CD4-positive, CD25-positive, alpha-beta regulatory T cell (primary cell): ENCODE measurements at regions not wholly inside any gene's neighbourhood (a gene's known extent, or its start where the extent isn't known, plus 50 kb on each side); places are given as distances from the start of the nearest gene placed in this dataset.
"Not testable (repeated sequence)": the region's sequence is repeated elsewhere in the genome, so short reads cannot be mapped to it uniquely, and the experiment has no call there.

Experiments used
- ATAC-seq, 2 donors: fragments of 150-1000 bp; cut with Tn5 transposase; one replicate each; pipeline ENCODE4 v1.10.0; 2021; ENCODE audit warnings: low read depth in 2 of 2, moderate number of reproducible peaks in 2 of 2, moderate library complexity in 1 of 2
- DNase-seq, 3 donors: peaks; one replicate each; pipeline versions ENCODE4 v3.0.0 to v3.0.0-alpha.2; 2012 to 2022; ENCODE audit warnings: mixed read lengths in 1 of 3
- H3K27ac ChIP-seq: one replicate; pipeline ENCODE4 v1.7.0; 2013; ENCODE audit warnings: mild to moderate bottlenecking, low read length; ENCODE audit not compliant: insufficient read depth, poor library complexity, severe bottlenecking
- H3K27me3 ChIP-seq: one replicate; pipeline ENCODE4 v1.7.0; 2013; ENCODE audit warnings: low read length; ENCODE audit not compliant: control insufficient read depth, insufficient read depth
- H3K36me3 ChIP-seq: one replicate; pipeline ENCODE4 v1.7.0; 2013; ENCODE audit warnings: mild to moderate bottlenecking, low read length, moderate library complexity; ENCODE audit not compliant: control insufficient read depth, insufficient read depth
- H3K4me1 ChIP-seq: 2 replicates; pipeline ENCODE4 v1.7.0; 2013; ENCODE audit warnings: mild to moderate bottlenecking, low read length; ENCODE audit not compliant: insufficient read depth, control insufficient read depth, poor library complexity, severe bottlenecking
- H3K4me3 ChIP-seq: one replicate; pipeline ENCODE4 v1.7.0; 2013; ENCODE audit warnings: low read depth, mild to moderate bottlenecking, low read length, moderate library complexity
- H3K9me3 ChIP-seq, 2 experiments: 1 replicate in 1 of 2; 2 replicates in 1 of 2; pipeline ENCODE4 v1.7.0; 2013; ENCODE audit warnings: low read length in 2 of 2, mild to moderate bottlenecking in 1 of 2, moderate library complexity in 1 of 2; ENCODE audit not compliant: control insufficient read depth in 2 of 2
- H3K27ac Mint-ChIP-seq, 3 donors: one replicate each; pipeline ENCODE4 v1.8.0; 2020 to 2022; ENCODE audit warnings: mild to moderate bottlenecking in 3 of 3, mixed read lengths in 3 of 3, moderate library complexity in 2 of 3
- H3K27me3 Mint-ChIP-seq: one replicate; pipeline ENCODE4 v1.8.0; 2022; ENCODE audit warnings: mild to moderate bottlenecking, mixed read lengths
- H3K36me3 Mint-ChIP-seq: one replicate; pipeline ENCODE4 v1.8.0; 2020; ENCODE audit warnings: mixed read lengths
- H3K4me1 Mint-ChIP-seq, 4 donors: one replicate each; pipeline ENCODE4 v1.8.0; 2020 to 2022; ENCODE audit warnings: mixed read lengths in 4 of 4, mild to moderate bottlenecking in 1 of 4
- H3K4me3 Mint-ChIP-seq, 4 donors: one replicate each; pipeline ENCODE4 v1.8.0; 2020 to 2022; ENCODE audit warnings: mild to moderate bottlenecking in 4 of 4, mixed read lengths in 4 of 4, moderate library complexity in 3 of 4
- H3K9me3 Mint-ChIP-seq, 7 donors: one replicate each; pipeline ENCODE4 v1.8.0; 2020 to 2022; ENCODE audit warnings: mixed read lengths in 7 of 7, mild to moderate bottlenecking in 3 of 7, moderate library complexity in 2 of 7

DNA sequence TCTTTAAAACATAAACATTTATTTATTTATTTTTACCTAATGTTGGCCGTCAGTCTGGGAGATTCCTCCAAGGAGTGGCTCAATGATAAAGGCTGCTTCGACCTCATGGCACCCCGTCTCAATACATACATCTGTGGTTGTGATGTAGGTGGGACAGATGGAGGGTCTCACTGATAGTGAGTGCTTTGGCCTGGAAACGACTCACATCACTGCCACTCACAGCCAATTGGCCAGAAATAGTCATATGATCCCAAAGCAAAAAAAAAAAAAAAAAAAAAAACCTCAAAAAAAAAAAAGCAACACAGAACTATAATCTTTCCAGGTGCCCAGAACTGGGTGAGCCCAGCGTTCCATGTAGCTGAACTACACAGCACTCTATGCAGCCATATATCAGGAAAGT lies 125.4 kb downstream of the PSAT1 start:
- DNase-seq, result no peak
- H3K4me3 Mint-ChIP-seq, result no peak overlapping the region
- Histone ChIP-seq H3K9me3 (no peaks in the 10 kb centered on the region), H3K4me1 (no peaks in the 10 kb centered on the region), H3K27ac (no peak overlapping the region), H3K36me3 (no peaks in the 10 kb centered on the region), H3K4me3 (no peak overlapping the region), H3K27me3 (peaks cover 2% of the 10 kb centered on the region)
- H3K4me1 Mint-ChIP-seq, result no peaks in the 10 kb centered on the region
- peaks cover 7% of the 10 kb centered on the region for H3K27me3 Mint-ChIP-seq
- no peak overlapping the region for H3K27ac Mint-ChIP-seq
- no peaks in the 10 kb centered on the region for H3K36me3 Mint-ChIP-seq
- no peak for ATAC-seq
- H3K9me3 Mint-ChIP-seq, result no peaks in the 10 kb centered on the region

DNA sequence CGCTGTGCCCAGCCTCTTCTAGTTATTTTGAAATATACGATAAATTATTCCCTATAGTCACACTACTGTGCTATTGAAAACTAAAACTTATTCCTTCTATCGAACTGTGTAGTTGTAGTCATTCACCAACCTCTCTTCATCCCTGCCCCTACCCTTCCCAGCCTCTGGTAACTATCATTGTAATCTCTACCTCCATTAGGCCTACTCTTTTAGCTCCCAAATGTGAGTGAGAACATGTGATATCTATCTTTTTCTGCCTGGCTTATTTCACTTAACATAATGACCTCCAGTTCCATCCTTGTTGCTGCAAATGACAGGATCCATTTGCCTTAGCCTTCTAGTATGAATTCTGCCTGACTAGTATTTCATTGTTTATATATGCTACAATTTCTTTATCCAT lies 127.4 kb downstream of the PSAT1 start:
- Histone ChIP-seq H3K4me3 (no peak overlapping the region), H3K36me3 (no peaks in the 10 kb centered on the region), H3K9me3 (peaks cover 0 to 2% of the 10 kb centered on the region in 2 experiments), H3K4me1 (no peaks in the 10 kb centered on the region), H3K27me3 (no peaks in the 10 kb centered on the region), H3K27ac (no peak overlapping the region)
- no peak for ATAC-seq
- peaks cover 0 to 2% (median 0%) of the 10 kb centered on the region in 4 donors for H3K4me1 Mint-ChIP-seq
- no peak overlapping the region for H3K4me3 Mint-ChIP-seq
- no peak for DNase-seq
- H3K36me3 Mint-ChIP-seq, result no peaks in the 10 kb centered on the region
- no peak overlapping the region for H3K27ac Mint-ChIP-seq
- peaks cover 13% of the 10 kb centered on the region for H3K27me3 Mint-ChIP-seq
- H3K9me3 Mint-ChIP-seq, result peaks cover 0 to 7% (median 2%) of the 10 kb centered on the region in 7 donors

DNA sequence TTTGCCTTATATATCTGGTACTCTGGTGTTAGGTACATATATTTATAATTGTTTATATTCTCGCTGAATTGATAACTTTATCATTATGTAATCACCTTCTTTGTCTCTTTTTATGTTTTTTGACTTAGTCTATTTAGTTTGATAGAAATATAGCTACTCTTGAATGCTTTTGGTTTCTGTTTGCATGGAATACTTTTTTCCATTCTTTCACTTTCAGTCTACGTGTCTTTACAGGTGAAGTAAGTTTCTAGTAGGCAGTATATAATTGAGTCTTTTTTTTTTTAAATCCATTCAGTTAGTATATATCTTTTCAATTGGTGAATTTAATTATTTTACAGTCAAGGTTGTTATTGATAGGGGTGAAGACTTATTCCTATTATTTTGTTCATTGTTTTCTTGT lies 131.7 kb downstream of the PSAT1 start:
- Histone ChIP-seq H3K36me3 (no peaks in the 10 kb centered on the region), H3K27me3 (no peaks in the 10 kb centered on the region), H3K4me3 (no peak overlapping the region), H3K27ac (no peak overlapping the region), H3K9me3 (peaks cover 5 to 6% of the 10 kb centered on the region in 2 experiments), H3K4me1 (no peaks in the 10 kb centered on the region)
- H3K9me3 Mint-ChIP-seq, result peaks cover 0 to 9% (median 3%) of the 10 kb centered on the region in 7 donors
- peaks cover 0 to 2% (median 0%) of the 10 kb centered on the region in 4 donors for H3K4me1 Mint-ChIP-seq
- H3K36me3 Mint-ChIP-seq, result no peaks in the 10 kb centered on the region
- no peak overlapping the region for H3K27ac Mint-ChIP-seq
- H3K27me3 Mint-ChIP-seq, result peaks cover 17% of the 10 kb centered on the region
- DNase-seq (peak in 1 of 3 donors; percentile 4), ATAC-seq (no peak)
- H3K4me3 Mint-ChIP-seq, result no peak overlapping the region

DNA sequence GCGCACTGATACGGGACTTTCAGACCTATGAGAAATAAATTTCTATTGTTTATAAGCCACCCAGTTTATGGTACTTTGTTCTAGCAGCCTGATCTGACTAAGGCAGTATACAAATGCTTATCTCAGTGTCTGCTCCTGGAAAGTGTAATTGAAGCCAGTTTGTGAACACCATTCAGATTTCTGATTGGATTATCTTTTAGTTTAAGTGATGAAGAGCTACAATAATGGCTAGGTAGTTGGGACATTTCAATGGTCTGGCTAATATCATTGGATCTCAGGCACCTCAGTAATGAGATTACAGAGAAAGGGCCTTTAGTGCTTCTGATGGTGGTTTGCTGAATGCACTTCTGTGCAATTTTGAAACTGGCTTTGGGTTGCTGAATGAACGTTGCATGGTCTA lies 133.5 kb downstream of the PSAT1 start:
- H3K9me3 ChIP-seq, result peaks cover 5 to 6% of the 10 kb centered on the region in 2 experiments
- Mint-ChIP-seq H3K27me3 (peaks cover 16% of the 10 kb centered on the region), H3K36me3 (no peaks in the 10 kb centered on the region), H3K4me3 (no peak overlapping the region), H3K9me3 (peaks cover 0 to 9% (median 3%) of the 10 kb centered on the region in 7 donors), H3K27ac (no peak overlapping the region), H3K4me1 (peaks cover 0 to 2% (median 0%) of the 10 kb centered on the region in 4 donors)
- H3K36me3 ChIP-seq, result no peaks in the 10 kb centered on the region
- no peak overlapping the region for H3K27ac ChIP-seq
- H3K4me1 ChIP-seq, result no peaks in the 10 kb centered on the region
- no peaks in the 10 kb centered on the region for H3K27me3 ChIP-seq
- ATAC-seq (no peak), DNase-seq (no peak)
- no peak overlapping the region for H3K4me3 ChIP-seq

DNA sequence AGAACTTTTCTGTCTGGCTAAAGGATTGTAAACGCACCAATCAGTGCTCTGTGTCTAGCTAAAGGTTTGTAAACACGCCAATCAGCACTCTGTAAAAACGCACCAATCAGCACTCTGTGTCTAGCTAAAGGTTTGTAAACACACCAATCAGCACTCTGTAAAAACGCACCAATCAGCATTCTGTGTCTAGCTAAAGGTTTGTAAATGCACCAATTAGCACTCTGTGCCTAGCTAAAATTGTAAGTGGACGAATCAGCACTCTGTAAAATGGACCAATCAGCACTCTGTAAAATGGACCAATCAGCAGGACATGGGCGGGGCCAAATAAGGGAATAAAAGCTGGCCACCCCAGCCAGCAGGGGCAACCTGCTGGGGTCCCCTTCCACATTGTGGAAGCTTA lies 134.1 kb downstream of the PSAT1 start:
- not testable (repeated sequence) for H3K4me1 Mint-ChIP-seq, H3K4me1 ChIP-seq, H3K27me3 ChIP-seq, H3K27ac ChIP-seq, ATAC-seq, H3K36me3 ChIP-seq, H3K4me3 ChIP-seq, H3K9me3 ChIP-seq, DNase-seq, H3K27ac Mint-ChIP-seq, H3K9me3 Mint-ChIP-seq, H3K36me3 Mint-ChIP-seq, H3K4me3 Mint-ChIP-seq
- H3K27me3 Mint-ChIP-seq, result peaks cover 13% of the 10 kb centered on the region

DNA sequence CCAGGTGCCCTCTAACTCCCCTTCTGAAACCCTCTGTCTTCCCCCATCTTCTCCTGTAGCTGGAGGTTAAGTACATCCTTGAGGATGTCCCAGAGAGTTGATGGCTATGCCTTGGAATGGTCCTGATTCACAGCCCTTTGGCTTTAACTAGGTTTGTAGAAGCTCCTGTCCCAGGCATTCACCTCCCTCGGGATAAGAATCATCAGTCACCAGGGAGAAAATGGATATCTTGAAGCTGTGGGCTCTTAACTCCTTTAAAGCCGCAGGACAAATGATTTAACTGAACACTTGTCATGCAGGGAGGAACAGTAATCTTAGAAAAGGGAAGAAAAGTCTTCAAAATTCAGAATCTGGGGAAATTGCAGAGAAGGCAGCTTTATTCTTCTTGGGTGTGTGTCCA lies 139.9 kb downstream of the PSAT1 start:
- Mint-ChIP-seq H3K9me3 (peaks cover 0 to under 1% (median 0%) of the 10 kb centered on the region in 7 donors), H3K36me3 (no peaks in the 10 kb centered on the region), H3K27ac (no peak overlapping the region), H3K4me3 (no peak overlapping the region), H3K4me1 (peaks cover 0 to 6% (median 5%) of the 10 kb centered on the region in 4 donors), H3K27me3 (peaks cover 24% of the 10 kb centered on the region)
- Histone ChIP-seq H3K36me3 (no peaks in the 10 kb centered on the region), H3K9me3 (no peaks in the 10 kb centered on the region), H3K27ac (no peak overlapping the region), H3K27me3 (no peaks in the 10 kb centered on the region), H3K4me1 (peaks cover 3% of the 10 kb centered on the region), H3K4me3 (no peak overlapping the region)
- ATAC-seq (no peak), DNase-seq (no peak)

DNA sequence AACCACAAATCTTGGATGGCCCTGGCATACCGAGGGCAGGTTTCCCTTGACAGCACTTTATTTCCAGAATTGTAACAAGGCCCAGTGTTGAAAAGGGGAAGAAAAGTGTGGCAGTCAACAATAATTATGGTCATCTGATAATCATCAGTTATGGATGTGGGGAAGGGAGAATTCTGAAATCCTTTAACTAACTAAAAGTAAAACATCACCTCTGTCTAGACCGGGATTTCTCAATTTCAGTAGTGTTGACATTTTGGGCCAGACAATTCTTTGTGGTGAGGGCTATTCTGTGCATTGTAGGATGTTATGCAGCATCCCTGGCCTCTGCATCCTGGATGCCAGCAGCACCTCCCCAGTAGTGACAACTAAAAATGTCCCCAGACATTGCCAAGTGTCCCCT lies 140.4 kb downstream of the PSAT1 start:
- no peaks in the 10 kb centered on the region for H3K9me3 Mint-ChIP-seq
- H3K4me3 ChIP-seq, result no peak overlapping the region
- peaks cover 3% of the 10 kb centered on the region for H3K4me1 ChIP-seq
- peaks cover 22% of the 10 kb centered on the region for H3K27me3 Mint-ChIP-seq
- H3K36me3 Mint-ChIP-seq, result no peaks in the 10 kb centered on the region
- H3K4me3 Mint-ChIP-seq, result no peak overlapping the region
- H3K4me1 Mint-ChIP-seq, result peaks cover 0 to 6% (median 5%) of the 10 kb centered on the region in 4 donors
- no peaks in the 10 kb centered on the region for H3K9me3 ChIP-seq
- H3K27me3 ChIP-seq, result no peaks in the 10 kb centered on the region
- no peak for ATAC-seq
- no peak overlapping the region for H3K27ac ChIP-seq
- no peak for DNase-seq
- H3K36me3 ChIP-seq, result no peaks in the 10 kb centered on the region
- H3K27ac Mint-ChIP-seq, result no peak overlapping the region

DNA sequence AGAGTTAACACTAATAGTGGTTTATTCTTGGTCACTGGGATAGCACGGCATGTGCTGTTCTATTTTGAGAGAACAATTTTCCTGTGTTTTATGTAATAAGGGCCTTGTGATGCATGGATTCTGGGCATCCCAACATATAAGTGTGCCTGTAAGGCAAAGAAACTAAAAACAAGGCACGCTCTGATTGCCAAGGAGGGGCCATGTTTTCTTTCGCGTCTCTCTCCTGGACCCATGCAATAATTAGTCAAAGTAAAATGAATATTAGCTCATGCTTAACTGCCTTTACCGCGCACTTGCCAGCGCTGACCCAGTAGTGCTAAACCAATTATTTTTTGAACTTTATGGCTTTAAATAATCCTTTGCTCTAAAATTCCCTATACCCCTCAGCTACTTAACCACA lies 140.9 kb downstream of the PSAT1 start:
- Mint-ChIP-seq H3K27me3 (peaks cover 20% of the 10 kb centered on the region), H3K27ac (no peak overlapping the region), H3K4me1 (peaks cover 0 to 6% (median 5%) of the 10 kb centered on the region in 4 donors), H3K36me3 (no peaks in the 10 kb centered on the region), H3K4me3 (no peak overlapping the region), H3K9me3 (no peaks in the 10 kb centered on the region)
- H3K27me3 ChIP-seq, result no peaks in the 10 kb centered on the region
- H3K27ac ChIP-seq, result no peak overlapping the region
- H3K4me3 ChIP-seq, result no peak overlapping the region
- no peak for ATAC-seq
- H3K36me3 ChIP-seq, result no peaks in the 10 kb centered on the region
- no peaks in the 10 kb centered on the region for H3K9me3 ChIP-seq
- peaks cover 3% of the 10 kb centered on the region for H3K4me1 ChIP-seq
- DNase-seq, result no peak
